ENCODE measurements at regions not wholly inside any gene's neighbourhood (a gene's known extent, or its start where the extent isn't known, plus 50 kb on each side); places are given as distances from the start of the nearest gene placed in this dataset.

GRCh38 chr4:63233671-63234070 lies 1175.6 kb downstream of the TECRL start:
- Histone ChIP-seq H4K20me1 (ENCODE audit: insufficient read depth, low read length) (no peaks in the 10 kb centered on the region), H3K36me3 (ENCODE audit: insufficient read depth, low read length) (no peaks in the 10 kb centered on the region), H3K27ac (ENCODE audit: low read depth, low read length, poor library complexity, severe bottlenecking) (no peak overlapping the region), H3K4me2 (ENCODE audit: low read length) (no peak overlapping the region), H3K9me2 (ENCODE audit: insufficient read depth, low read length) (no peaks in the 10 kb centered on the region), H3K4me3 (ENCODE audit: low read depth, low read length, poor library complexity, severe bottlenecking) (no peak overlapping the region), H3K4me1 (ENCODE audit: insufficient read depth, low read length, poor library complexity, severe bottlenecking) (no peaks in the 10 kb centered on the region), H3K9me3 (ENCODE audit: low read length) (no peaks in the 10 kb centered on the region), H3K79me2 (ENCODE audit: insufficient read depth, low read depth, low read length) (no peaks in the 10 kb centered on the region), H2AFZ (ENCODE audit: low read length) (no peak overlapping the region)
- ChIA-PET POLR2A (interaction anchor here (0.5 kb wide), 1 partner anchor 82 kb away, joined by 3 read pairs; no protein-coding TSS in a partner anchor), CTCF (ENCODE audit: unreplicated experiment) (no interaction called here)
- BruUV-seq (replicated peaks): no TSS peak
- intact Hi-C loops (cut with micrococcal nuclease; ENCODE audit: unreplicated experiment): no loop called here
- DNase-seq (ENCODE audit: low spot score): no peak
- TF ChIP-seq EZH2phosphoT487 (IDR thresholded peaks at IDR 0.05; ENCODE audit: borderline replicate concordance, low read depth, low read length) (no peak), CTCF (conservative IDR thresholded peaks at IDR 0.05; ENCODE audit: low read length) (no peak)

GRCh38 chr4:63232058-63232457 lies 1177.2 kb downstream of the TECRL start:
- BruUV-seq (replicated peaks): no TSS peak
- CTCF ChIA-PET (ENCODE audit: unreplicated experiment): no interaction called here

GRCh38 chr4:63226229-63226628 lies 1183.0 kb downstream of the TECRL start:
- Histone ChIP-seq H3K4me2 (ENCODE audit: low read length) (no peak overlapping the region), H3K4me3 (ENCODE audit: low read depth, low read length, poor library complexity, severe bottlenecking) (no peak overlapping the region), H3K27ac (ENCODE audit: low read depth, low read length, poor library complexity, severe bottlenecking) (no peak overlapping the region), H4K20me1 (ENCODE audit: insufficient read depth, low read length) (no peaks in the 10 kb centered on the region), H3K9me3 (ENCODE audit: low read length) (no peaks in the 10 kb centered on the region), H3K4me1 (ENCODE audit: insufficient read depth, low read length, poor library complexity, severe bottlenecking) (no peaks in the 10 kb centered on the region), H3K9me2 (ENCODE audit: insufficient read depth, low read length) (no peaks in the 10 kb centered on the region), H3K79me2 (ENCODE audit: insufficient read depth, low read depth, low read length) (no peaks in the 10 kb centered on the region), H3K36me3 (ENCODE audit: insufficient read depth, low read length) (no peaks in the 10 kb centered on the region), H2AFZ (ENCODE audit: low read length) (no peak overlapping the region)
- BruUV-seq (replicated peaks): no TSS peak
- ChIA-PET POLR2A (no interaction called here), CTCF (ENCODE audit: unreplicated experiment) (no interaction called here)
- intact Hi-C loops (cut with micrococcal nuclease; ENCODE audit: unreplicated experiment): no loop called here
- TF ChIP-seq CTCF (conservative IDR thresholded peaks at IDR 0.05; ENCODE audit: low read length) (no peak), EZH2phosphoT487 (IDR thresholded peaks at IDR 0.05; ENCODE audit: borderline replicate concordance, low read depth, low read length) (no peak)
- DNase-seq (ENCODE audit: low spot score): no peak

More at GRCh38 chr4:63232058-63232457, 1177.2 kb downstream of the TECRL start:
- Histone ChIP-seq H3K9me2 (ENCODE audit: insufficient read depth, low read length) (no peaks in the 10 kb centered on the region), H3K36me3 (ENCODE audit: insufficient read depth, low read length) (no peaks in the 10 kb centered on the region), H3K4me2 (ENCODE audit: low read length) (no peak overlapping the region), H3K9me3 (ENCODE audit: low read length) (no peaks in the 10 kb centered on the region), H4K20me1 (ENCODE audit: insufficient read depth, low read length) (no peaks in the 10 kb centered on the region), H3K4me1 (ENCODE audit: insufficient read depth, low read length, poor library complexity, severe bottlenecking) (no peaks in the 10 kb centered on the region), H3K4me3 (ENCODE audit: low read depth, low read length, poor library complexity, severe bottlenecking) (no peak overlapping the region), H3K79me2 (ENCODE audit: insufficient read depth, low read depth, low read length) (no peaks in the 10 kb centered on the region), H2AFZ (ENCODE audit: low read length) (no peak overlapping the region), H3K27ac (ENCODE audit: low read depth, low read length, poor library complexity, severe bottlenecking) (no peak overlapping the region)
- DNase-seq (ENCODE audit: low spot score): no peak
- intact Hi-C loops (cut with micrococcal nuclease; ENCODE audit: unreplicated experiment): no loop called here
- no peak for TF ChIP-seq EZH2phosphoT487 (IDR thresholded peaks at IDR 0.05; ENCODE audit: borderline replicate concordance, low read depth, low read length)
- TF ChIP-seq CTCF (conservative IDR thresholded peaks at IDR 0.05; ENCODE audit: low read length): no peak
- POLR2A ChIA-PET: no interaction called here

Data from OCI-LY7 (cell line).